HCT116 (cell line): ENCODE measurements at regions not wholly inside any gene's neighbourhood (a gene's known extent, or its start where the extent isn't known, plus 50 kb on each side); places are given as distances from the start of the nearest gene placed in this dataset.

Experiments used
- POLR2AphosphoS5 ChIP-seq: IDR thresholded peaks from 2 replicates; pipeline ENCODE4 v1.6.1; 2011; ENCODE audit warnings: mild to moderate bottlenecking, low read depth, low read length, moderate library complexity
- ZNF274 ChIP-seq: fragments of 200-500 bp; sonication (Bioruptor generic); IDR thresholded peaks from 2 replicates; pipeline ENCODE4 v1.6.1; 2014; ENCODE audit warnings: mild to moderate bottlenecking, low read depth, low read length, inconsistent platforms
- TF ChIP-seq, protein P1 (sequence below), 3 experiments: fragments of 200-600 bp in 1 of 3; sonication (generic) in 1 of 3; IDR thresholded peaks in 2 of 3; conservative IDR thresholded peaks in 1 of 3; 2 replicates each; pipeline ENCODE4 v1.5.1; 2012 to 2017; ENCODE audit warnings: low read depth in 2 of 3, low read length in 2 of 3, antibody characterized with exemption in 1 of 3, borderline replicate concordance in 1 of 3, control low read depth in 1 of 3, mild to moderate bottlenecking in 1 of 3, mixed read lengths in 1 of 3, mixed run types in 1 of 3, moderate library complexity in 1 of 3; ENCODE audit not compliant: insufficient read depth in 1 of 3

DNA sequence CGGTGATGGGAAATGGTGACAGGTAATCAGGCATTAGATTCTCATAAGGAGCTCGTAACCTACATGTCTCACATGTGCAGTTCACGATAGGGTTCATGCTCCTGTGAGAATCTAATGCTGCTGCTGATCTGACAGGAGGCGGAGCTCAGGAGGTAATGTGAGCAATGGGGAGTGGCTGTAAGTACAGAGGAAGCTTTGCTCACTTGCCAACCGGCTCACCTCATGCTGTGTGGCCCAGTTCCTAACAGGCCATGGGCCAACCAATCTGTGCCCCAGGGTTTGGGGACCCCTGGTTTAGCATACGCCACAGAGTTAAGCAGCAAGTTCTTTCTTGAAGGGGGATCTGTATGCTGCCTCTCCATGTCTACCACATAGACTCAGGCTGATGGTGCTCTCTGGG lies 133.1 kb downstream of the IQUB start:
- TF ChIP-seq, protein P1, sequence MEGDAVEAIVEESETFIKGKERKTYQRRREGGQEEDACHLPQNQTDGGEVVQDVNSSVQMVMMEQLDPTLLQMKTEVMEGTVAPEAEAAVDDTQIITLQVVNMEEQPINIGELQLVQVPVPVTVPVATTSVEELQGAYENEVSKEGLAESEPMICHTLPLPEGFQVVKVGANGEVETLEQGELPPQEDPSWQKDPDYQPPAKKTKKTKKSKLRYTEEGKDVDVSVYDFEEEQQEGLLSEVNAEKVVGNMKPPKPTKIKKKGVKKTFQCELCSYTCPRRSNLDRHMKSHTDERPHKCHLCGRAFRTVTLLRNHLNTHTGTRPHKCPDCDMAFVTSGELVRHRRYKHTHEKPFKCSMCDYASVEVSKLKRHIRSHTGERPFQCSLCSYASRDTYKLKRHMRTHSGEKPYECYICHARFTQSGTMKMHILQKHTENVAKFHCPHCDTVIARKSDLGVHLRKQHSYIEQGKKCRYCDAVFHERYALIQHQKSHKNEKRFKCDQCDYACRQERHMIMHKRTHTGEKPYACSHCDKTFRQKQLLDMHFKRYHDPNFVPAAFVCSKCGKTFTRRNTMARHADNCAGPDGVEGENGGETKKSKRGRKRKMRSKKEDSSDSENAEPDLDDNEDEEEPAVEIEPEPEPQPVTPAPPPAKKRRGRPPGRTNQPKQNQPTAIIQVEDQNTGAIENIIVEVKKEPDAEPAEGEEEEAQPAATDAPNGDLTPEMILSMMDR (IDR thresholded peaks at IDR 0.05 in 2 of 3, conservative IDR thresholded peaks at IDR 0.05 in 1 of 3; ENCODE audit: borderline replicate concordance in 1 of 3, insufficient read depth in 1 of 3, low read depth in 2 of 3, low read length in 2 of 3): no peak
- TF ChIP-seq ZNF274: no peak
- TF ChIP-seq POLR2AphosphoS5: no peak
